ENCODE measurements at regions not wholly inside any gene's neighbourhood (a gene's known extent, or its start where the extent isn't known, plus 50 kb on each side); places are given as distances from the start of the nearest gene placed in this dataset.
"Not testable (repeated sequence)": the region's sequence is repeated elsewhere in the genome, so short reads cannot be mapped to it uniquely, and the experiment has no call there.

DNA sequence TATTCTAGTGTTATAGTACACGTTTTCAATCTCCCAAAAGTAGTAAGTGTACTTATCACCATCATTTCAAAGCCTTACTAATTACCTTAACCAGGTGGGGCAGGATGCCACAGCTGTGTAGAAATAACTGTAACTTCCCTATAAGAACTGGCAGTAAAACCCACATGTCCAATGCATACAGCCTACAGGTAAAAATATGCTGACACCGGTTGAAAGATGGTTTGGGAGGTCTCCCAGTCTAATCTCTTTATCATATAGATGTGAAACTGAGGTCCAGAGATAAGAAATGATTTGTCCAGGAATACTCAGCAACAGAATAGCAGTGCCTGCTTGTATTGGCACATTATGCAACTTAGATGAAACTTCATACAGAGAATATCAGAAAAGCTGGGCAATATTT, 322.9 kb downstream of the BCL11A start:
- no peak for DNase-seq

DNA sequence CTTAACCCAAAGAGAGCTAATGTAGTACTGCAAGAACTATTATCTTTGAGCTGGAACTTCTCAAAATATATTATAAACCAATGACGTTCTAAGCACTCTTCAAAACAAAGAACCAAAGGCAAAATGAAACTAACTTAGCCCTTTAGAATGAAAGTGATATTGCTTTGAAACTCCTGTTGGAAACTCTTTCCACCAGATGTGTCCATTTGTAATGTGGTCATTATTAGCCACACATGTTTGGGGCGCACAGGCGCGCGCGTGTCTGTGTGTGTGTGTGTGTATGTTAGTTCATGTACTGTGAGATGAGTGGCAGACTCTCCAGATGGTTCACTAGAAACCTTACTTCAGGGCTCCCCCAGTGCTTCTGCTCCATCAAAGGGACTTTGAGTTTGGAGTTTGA, 323.4 kb downstream of the BCL11A start:
- no peak for DNase-seq

DNA sequence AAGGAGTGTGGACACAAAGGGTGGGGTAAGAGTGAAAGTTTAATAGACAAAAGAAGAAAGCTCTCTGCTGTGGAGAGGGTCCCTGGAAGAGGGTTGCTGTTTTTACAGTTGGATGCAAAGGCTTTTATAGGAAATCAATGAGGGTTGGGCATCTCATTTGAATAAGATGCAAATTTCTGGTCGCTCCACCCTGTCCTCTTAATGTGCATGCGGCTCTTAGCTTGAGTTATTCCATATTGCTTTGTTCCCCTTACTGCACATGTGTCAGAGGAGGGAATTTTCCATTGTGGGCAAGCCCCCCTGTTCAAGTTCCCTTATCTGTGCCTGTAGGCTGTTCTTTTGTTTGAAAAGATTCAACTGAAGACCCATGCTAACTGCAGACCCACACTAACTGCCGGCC, 326.5 kb downstream of the BCL11A start:
- DNase-seq, result no peak

DNA sequence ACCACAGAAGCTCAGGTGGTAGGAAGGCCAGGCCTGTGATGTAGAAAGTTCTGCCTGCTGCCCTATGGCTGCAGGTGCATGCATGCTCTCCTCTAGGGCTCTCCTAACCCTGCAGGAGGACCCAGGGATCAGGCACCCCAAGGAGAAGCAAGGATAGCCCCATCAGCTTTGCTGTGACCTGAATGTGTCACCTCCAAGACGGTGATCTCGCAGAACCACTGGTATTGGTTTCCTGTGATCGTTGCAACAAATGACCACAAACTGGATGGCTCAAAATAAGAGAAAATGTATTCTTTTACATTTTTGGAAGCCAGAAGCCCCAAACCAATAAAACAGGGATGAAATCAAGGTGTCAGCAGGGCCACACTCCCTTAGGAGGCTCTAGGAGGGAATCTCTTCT, 327.3 kb downstream of the BCL11A start:
- DNase-seq, result no peak

DNA sequence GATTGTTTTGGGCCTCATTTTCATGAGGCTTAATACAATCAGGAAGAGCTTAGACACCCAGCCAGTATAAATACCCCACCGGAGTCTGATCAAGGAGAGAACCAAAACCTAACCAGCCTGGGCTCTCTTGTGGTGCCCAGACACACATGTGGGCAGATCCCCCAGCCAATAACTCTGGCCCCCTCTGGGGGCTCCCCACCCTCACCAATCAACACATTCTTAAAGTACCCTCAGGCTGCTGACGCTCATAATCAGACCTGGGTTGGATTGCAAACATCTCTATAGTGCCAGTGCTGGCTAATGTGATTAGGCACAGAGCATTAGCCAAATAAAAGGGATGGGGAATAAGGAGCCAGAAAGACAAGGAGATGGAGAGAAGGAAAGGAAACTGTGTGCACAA, 329.6 kb downstream of the BCL11A start:
- DNase-seq, result no peak

DNA sequence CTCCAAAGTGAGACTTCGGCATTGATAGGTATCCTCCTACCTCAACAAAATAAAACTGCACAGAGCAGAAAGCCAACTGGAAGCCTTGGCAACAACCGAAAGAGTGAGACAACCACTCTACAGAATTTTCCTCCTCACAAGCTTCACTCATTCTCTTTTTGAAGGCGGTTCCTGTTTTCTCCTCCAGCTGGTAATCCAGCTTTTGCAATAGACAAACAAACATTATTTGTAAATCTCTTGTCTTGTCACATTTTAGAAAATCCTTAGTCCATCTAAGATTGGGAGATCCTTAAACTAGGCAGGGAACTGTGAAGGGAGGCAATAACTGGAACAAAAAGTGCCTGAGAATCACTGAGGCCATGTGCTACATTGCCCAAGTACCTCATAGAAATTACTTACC, 332.4 kb downstream of the BCL11A start:
- no peak for DNase-seq

DNA sequence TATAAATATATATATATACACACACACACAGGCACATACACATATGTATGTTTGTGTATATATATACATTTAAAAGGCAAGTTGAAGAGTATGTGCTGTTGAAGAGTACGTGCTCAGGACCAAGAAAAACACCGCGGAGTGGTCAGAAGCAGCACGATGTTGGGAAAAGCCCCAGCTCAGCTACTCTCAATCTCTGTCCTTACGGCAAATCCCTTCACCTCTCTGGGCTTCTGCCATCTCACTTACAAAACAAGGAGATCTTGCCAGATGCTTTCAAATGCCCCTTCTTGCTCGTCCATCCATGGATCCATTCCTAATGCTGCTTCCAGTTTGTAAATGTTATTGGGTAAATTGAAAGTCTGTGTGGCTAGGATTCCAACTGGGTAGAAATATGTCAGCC, 333.9 kb downstream of the BCL11A start:
- no peak for DNase-seq

DNA sequence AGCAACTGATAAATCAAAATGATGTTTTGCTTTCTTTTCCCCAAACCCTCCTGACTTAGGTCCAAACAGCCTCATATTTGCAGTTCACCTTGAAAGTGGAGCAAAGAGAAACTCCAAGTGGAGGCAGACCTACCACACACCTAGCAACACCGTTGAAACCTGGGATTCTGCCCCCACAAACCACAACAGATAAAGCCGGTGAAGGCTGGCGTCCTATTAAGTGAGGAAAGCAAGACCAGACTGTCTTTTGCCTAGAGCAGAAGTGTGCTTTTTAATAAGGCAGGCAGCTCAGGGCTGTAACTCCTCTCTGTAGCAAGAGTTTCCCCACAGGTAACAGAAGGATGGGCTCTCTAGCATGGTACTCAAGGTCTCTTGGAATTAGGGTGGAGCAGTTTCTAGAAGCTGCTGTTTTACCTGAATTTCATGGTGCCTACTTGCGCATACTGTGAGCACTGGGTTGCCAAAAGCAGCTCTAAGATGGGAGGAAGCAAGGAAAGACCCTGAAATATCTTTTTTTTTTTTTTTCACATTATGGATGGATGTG, 336.9 kb downstream of the BCL11A start:
- no peak for DNase-seq

DNA sequence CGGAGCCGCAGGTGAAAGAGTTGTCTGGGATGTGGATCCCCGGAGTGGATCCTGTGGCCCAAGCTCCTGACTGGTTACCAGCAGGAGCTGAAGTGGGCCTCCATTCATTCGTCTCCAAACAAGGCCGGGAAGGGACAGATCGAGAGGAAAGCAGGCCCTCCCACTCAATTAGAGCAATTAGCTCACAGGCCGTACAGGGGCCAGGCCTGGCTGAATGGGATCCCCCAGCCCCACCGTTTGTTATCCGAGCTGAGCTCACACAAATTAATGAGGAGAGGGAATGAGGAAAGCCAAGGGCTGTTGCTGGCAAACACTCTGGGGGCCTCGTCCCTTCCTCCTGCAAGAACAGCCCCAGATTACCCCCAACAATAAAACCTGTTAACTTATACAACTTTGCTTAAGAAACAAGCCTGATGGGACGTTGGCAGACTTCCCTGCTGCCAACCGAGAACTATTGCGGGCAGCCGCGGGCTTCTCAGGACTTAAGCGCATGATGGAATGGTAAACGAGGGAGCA, 338.0 kb downstream of the BCL11A start:
- DNase-seq, result no peak

DNA sequence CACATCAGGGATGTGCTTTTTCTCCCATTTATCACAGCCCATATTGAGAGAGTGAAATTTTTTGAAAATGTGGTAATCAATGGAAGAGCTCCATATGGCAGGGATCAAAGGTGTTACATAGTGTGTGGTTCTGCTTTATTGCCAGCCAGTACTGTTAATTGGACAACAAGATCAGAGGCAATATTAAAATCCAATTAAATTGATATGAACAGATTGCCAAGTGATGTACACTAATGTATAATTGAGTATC, 338.9 kb downstream of the BCL11A start:
- no peak for DNase-seq

DNA sequence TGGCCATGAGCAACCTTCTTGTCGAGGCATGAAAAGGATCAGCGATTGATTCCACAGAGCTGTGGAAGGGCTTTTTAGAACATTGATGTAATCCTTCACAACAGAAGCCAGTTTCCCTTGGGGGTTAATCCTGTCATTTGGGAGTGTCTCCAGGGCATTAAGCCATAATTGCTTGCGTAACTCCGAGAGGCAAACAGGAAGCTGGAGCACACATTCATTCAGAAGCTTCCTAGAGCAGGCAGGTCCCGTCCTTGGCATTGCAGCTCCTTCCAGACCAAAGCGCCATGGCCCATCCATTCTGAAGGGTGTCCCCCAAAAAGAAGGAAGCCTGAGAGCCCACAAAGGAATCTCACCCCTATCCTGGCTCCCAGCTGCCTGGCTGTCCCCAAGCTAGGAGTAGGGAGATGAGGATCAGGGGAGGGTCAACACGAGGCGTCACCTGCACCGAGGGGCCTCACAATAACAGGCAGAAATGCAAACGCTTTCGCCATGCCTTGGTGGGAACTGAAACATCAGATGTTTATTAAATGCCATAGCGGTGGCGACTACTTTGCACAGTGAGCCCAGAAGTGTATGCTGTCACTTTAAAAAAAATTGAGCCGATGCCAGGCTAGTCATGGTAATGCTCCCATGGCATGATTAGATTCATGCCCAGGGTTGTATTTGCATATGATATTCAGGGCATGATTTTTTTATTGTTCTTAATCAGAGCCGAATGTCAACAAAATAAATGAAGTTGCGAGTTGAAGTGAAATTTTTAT, 339.4 kb downstream of the BCL11A start:
- DNase-seq, result no peak

DNA sequence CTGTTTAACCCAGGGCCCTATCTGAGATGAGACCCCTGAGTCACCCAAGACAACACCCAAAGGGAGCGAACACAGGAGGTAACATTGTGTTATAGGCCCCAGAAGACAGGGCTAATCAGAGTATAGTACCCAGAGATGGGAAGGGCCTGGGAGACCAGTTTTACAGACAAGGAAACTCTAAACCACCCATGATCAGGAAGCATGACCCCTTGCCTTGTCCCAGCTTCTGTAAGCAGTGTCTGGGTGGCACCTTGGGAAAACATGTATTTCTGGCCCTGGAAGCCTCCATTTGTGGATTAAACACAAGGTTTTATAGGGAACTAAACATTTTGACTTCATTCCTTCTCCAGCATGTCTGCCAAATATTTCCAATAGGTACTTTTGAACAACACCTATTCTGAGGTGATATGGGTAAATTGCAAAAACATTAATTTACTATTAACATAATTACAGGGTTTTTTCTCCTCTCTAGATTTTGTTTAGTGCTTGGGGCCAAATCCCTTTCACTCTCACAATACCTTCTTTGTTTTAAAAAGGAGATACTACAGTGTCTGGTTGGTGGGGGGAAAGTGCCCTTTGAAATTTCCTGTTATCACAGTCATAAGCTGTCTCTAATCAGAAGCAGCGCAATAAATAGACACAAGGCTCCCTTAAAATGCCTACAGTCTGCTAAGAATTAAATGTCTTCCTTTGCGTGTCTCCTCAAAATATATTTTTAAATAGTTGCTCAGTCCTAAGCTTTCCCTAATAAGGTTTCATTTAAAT, 341.1 kb downstream of the BCL11A start:
- DNase-seq, result no peak

DNA sequence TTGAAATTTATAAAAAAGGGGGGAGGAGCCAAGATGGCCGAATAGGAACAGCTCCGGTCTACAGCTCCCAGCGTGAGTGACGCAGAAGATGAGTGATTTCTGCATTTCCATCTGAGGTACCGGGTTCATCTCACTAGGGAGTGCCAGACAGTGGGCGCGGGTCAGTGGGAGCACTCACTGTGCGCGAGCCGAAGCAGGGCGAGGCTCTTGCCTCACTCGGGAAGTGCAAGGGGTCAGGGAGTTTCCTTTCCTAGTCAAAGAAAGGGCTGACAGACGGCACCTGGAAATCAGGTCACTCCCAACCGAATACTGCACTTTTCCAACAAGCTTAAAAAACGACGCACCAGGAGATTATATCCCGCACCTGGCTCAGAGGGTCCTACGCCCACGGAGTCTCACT, 364.4 kb downstream of the BCL11A start:
- not testable (repeated sequence) for DNase-seq

DNA sequence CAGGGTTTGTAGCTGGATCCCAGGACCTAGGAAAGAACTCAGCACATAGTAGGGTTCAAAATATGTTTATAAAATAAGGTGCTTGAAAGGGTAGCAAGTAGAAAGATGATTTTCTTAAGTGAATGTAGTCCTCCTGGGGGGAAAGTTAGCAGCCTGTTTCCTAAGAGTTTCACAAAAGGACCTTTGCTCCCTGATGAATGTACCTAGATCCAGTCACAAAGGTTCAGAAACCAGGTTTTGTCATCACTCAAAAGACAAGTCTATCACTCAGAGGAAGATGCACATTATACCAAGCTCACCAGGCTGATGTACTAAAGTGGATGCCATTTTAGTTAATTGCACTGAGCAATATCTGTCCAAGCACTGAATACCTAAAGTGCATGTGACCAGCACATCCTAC, 378.2 kb downstream of the BCL11A start:
- no peak for DNase-seq

DNA sequence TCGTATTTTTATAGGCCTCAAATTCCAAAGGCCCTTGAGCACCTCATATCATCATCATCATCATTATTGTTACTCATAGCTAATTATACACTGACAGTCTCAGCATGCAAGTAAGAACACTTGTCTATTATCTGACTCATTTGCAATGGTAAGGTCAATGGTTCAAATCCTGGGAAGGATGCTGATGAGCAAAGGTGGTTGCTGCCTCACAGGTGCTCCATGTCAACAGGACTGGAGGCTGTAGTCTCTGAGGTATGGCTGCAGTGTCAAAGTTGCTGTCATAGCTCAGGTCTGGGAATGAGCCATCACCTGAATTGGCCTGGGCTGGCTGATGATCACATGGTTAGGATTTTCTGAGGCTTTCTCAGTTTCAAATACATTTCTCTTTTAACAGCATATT, 379.3 kb downstream of the BCL11A start:
- DNase-seq, result no peak

DNA sequence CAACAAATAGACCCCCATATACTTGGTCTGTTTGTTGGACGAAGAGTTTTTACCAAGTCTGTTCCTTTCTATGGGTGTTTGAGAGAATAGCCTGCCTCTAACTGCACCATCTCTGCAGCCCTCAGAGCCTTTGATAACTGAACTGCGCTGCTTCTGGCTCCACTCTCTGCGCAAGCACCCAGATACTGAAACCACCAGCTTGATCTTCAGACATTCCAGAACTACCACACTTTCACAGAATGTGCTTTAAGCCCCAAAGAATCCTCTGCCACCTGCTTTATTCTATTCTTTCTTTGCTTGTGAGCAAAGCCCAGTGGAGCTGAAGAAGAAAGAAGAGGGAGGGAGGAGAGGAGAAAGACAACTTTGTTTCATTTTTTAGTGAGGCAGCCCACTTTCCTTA, 380.7 kb downstream of the BCL11A start:
- DNase-seq, result no peak

DNA sequence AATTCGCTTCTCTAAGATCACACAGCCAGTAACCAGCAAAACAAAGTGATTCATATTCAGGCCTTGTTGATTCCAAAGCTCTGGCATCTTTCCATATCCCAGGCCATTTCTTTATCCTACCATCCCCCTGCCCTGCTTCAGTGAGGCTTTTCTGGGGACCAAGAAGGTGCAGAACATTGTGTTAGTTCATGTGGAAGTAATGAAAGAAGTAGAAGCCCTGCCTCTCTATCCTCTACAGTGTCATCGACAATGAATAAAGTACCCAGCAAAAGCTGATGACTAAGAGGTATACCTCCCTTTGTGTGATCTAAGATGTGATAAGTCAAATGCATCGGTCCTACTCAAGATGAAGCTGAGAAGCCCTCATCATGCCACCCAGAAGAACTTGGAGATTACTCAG, 383.2 kb downstream of the BCL11A start:
- no peak for DNase-seq

DNA sequence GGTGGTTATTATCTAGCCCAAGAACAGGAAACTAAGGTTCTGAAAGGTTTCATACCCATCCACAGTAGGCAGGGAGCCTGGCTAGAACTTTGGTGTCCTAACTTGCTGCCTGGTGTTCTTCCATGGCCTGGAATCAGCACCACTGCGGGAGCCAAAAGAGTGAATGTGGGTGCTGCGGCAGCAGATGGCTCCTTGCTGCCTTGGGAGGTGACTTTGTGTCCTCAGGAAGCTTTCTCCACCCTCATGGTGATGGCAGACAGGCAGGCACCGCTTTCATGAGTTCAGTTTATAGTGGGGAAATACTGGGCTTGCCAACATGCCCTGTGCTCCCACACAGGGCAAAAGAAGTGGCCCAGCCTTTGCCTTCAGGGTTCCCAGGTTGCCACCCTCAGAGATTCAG, 385.2 kb downstream of the BCL11A start:
- no peak for DNase-seq

DNA sequence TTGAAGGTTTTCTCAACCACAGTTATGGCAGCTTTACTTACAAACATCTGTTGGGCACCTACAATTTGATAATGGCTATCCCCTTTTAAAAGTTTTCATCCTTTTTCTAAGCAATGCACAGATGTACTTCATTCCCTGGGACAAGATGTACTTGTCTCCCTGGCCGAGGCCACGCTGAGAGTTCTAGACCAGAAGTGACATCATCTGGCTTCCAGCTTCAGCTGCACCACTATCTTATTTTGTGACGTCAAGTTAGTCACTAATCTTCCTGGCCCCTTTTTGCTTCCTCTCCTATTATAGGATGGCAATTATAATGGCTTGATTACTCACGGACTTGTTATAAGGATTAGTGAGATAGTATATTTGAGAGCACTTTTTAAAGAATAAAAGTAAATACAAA, 386.4 kb downstream of the BCL11A start:
- no peak for DNase-seq

DNA sequence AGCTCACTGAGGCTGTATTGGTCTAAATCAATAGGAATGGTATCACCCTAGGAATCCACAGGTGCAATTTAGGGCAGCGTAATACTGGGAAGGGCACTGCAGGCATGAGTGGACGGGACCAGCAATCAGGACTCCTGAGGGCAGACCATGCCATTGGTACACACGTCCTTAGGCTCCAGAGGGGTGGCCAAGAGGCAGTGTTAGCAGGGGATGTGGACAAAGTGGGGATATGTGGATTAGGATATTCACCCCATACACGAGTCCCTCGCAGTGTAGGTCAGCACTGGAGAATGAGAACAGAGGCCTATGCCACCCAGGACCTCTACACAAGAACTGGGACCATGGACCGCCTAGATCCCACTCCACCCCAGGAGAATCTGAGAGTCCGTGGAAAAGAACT, 389.8 kb downstream of the BCL11A start:
- no peak for DNase-seq

DNA sequence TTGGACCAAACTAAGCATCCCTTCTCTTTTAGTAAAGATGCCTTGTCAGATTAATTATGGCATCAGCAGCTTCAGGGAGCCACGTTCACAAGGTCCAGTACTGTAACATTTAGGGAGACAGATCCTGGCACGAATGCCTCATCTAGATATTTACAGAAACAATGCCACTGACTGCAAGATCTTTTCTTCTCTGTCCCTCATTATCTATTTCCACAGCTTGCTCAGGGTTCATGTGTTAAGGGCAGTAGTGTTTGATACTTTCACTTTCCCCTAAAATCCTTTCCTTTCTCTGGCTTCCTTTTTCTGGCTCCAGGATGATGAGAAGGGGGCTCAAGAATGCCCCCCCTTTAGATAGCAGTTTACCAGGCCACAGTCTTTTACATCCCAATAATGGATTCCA, 393.9 kb downstream of the BCL11A start:
- DNase-seq, result no peak

DNA sequence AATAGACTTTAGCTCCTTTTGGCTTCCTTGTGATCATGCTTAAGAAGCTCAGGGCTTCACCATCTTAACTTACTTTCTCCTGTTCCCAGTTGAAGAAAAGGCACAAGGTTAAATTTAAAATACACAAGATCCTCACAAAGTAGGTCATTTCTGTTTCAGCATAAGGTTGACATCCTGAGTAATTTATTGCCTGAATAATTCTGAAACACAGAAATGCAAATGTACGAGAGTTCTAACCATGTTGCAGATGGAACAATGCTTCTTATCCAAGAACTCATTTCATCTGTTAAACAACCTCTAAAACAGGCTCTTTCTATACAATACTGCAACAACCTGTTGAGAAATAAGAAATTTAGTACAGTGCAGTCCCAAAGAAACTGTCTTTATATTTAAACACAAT, 395.2 kb downstream of the BCL11A start:
- no peak for DNase-seq

DNA sequence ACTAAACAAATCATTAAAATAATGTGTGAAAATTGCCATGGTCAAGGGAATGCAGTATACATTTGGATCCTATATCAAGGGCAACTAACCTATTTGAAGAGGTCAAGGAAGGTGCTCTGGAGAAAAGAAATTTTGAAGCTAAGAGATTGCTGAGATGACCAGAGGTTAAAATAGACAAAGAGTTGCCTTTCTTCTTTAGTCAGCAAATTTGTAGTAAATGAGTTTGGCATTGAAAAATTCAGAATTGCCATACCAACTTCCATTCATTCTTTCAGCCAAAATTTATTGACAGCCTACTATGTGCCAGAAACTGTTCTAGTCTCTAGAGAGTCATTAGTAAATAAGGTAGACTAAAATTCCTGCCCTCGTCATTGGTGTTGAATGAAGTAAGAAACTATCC, 396.2 kb downstream of the BCL11A start:
- DNase-seq, result no peak

DNA sequence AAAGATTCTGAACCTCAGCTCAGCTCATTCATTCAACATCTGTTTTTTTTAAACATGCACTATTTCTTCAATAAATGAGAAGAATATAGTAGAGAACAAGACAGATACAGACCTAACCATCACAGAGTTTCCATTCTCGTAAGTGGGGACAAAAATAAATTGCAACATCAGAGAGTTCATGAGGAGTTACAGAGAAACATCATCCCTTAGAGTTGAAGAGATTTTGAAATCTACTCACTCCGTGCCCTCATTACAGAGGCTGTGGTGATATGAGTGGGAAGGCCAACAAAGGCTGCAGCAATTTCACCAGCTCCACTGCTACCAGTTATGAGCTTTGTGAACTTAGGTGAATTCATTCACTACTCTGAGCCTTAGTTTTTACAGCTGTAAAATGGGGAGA, 399.3 kb downstream of the BCL11A start:
- DNase-seq, result no peak
